Stomach (tissue), 8 donors: ENCODE measurements at regions not wholly inside any gene's neighbourhood (a gene's known extent, or its start where the extent isn't known, plus 50 kb on each side); places are given as distances from the start of the nearest gene placed in this dataset.

Experiments
- DNase-seq, 2 donors: peaks; one replicate each; pipeline versions ENCODE4 v3.0.0 to v3.0.0-alpha.2; 2013 to 2019
- H3K27ac ChIP-seq, 5 donors: fragments of 200-600 bp in 4 of 5; sonication (generic) in 4 of 5; one replicate each; pipeline ENCODE4 v1.5.1; 2013 to 2019; ENCODE audit warnings: mild to moderate bottlenecking in 1 of 5, moderate library complexity in 1 of 5
- H3K27me3 ChIP-seq, 3 donors: fragments of 200-600 bp; sonication (generic); one replicate each; pipeline ENCODE4 v1.5.1; 2017 to 2019; ENCODE audit warnings: mixed run types in 1 of 3
- H3K36me3 ChIP-seq, 4 donors: fragments of 200-600 bp; sonication (generic); 1 replicate in 3 of 4; 2 replicates in 1 of 4; pipeline ENCODE4 v1.5.1; 2016 to 2019
- H3K4me1 ChIP-seq, 4 donors: fragments of 200-600 bp; sonication (generic); one replicate each; pipeline ENCODE4 v1.5.1; 2016 to 2019
- H3K4me3 ChIP-seq, 4 donors: fragments of 200-600 bp; sonication (generic) in 3 of 4; one replicate each; pipeline ENCODE4 v1.5.1; 2016 to 2019; ENCODE audit warnings: mild to moderate bottlenecking in 1 of 4
- H3K9me3 ChIP-seq, 4 donors: fragments of 200-600 bp; sonication (generic); one replicate each; pipeline ENCODE4 v1.5.1; 2016 to 2019
- CTCF ChIP-seq, 7 experiments: fragments of 450-650 bp in 4 of 7; fragments of 200-600 bp in 3 of 7; sonication (generic) in 3 of 7; IDR thresholded peaks; one replicate each; pipeline ENCODE4 v1.5.1; 2016 to 2019; ENCODE audit warnings: antibody characterized with exemption in 7 of 7, control low read depth in 2 of 7, mild to moderate bottlenecking in 1 of 7
- EP300 ChIP-seq: sonication (generic); formaldehyde crosslinking; IDR thresholded peaks from one replicate; pipeline ENCODE4 v1.6.1; 2017; ENCODE audit warnings: antibody characterized with exemption
- POLR2A ChIP-seq, 4 donors: fragments of 450-650 bp; IDR thresholded peaks; one replicate each; pipeline ENCODE4 v1.6.1; 2016; ENCODE audit warnings: antibody characterized with exemption in 4 of 4, control low read depth in 2 of 4, mild to moderate bottlenecking in 1 of 4, moderate library complexity in 1 of 4
- POLR2AphosphoS5 ChIP-seq, 3 donors: sonication (generic); formaldehyde crosslinking; IDR thresholded peaks; one replicate each; pipeline ENCODE4 v1.6.1; 2016; ENCODE audit warnings: antibody characterized with exemption in 3 of 3
- WGBS, 5 donors: extraction: QIAGEN DNeasy Blood & Tissue Kit in 3 of 5; methylation state at CpG; one replicate each; pipeline versions ENCODE4 v1.1.5 to v1.1.7; 2013 to 2018; 5-methylcytosine and 5-hydroxymethylcytosine counted together
- intact Hi-C: fragments of 100-400 bp; cut with DNase I; formaldehyde crosslinking; loops from one replicate; pipeline ENCODE4 v1.15.1; 2023; ENCODE audit warnings: low total_unique reads
- donor health status: healthy with polysubstance abuse.
- donor health status: Bipolar disorder and iron deficiency.
- donor health status: healthy.

GRCh38 chr6:141467041-141467440, 665.7 kb upstream of the GJE1 start:
- no peaks in the 10 kb centered on the region for H3K36me3 ChIP-seq
- WGBS, 5 donors = 71 to 91% (median 80%) methylated on average over 1 of the region's 1 CpG
- H3K27ac ChIP-seq = no peak overlapping the region
- H3K27me3 ChIP-seq = no peaks in the 10 kb centered on the region
- H3K9me3 ChIP-seq = no peaks in the 10 kb centered on the region
- TF ChIP-seq EP300 (no peak), POLR2A (IDR thresholded peaks at IDR 0.05) (no peak), POLR2AphosphoS5 (IDR thresholded peaks at IDR 0.05) (no peak), CTCF (IDR thresholded peaks at IDR 0.05) (no peak)
- H3K4me3 ChIP-seq = no peak overlapping the region
- no peaks in the 10 kb centered on the region for H3K4me1 ChIP-seq
- intact Hi-C loops = no loop called here
- DNase-seq = no peak

- intact Hi-C loops = no loop called here
- no peak overlapping the region for H3K27ac ChIP-seq
These were observed 667.8 kb upstream of the GJE1 start for GRCh38 chr6:141464896-141465295.

GRCh38 chr6:141464490-141464889, 668.2 kb upstream of the GJE1 start:
- intact Hi-C loops = no loop called here
- H3K27ac ChIP-seq = no peak overlapping the region
- H3K4me3 ChIP-seq = no peak overlapping the region
- DNase-seq = peak in 1 of 2 donors; percentile 63
- no peaks in the 10 kb centered on the region for H3K27me3 ChIP-seq
- no peaks in the 10 kb centered on the region for H3K4me1 ChIP-seq
- 32 to 54% (median 39%) methylated on average over 2 of the region's 2 CpGs for WGBS, 5 donors
- no peaks in the 10 kb centered on the region for H3K9me3 ChIP-seq
- TF ChIP-seq EP300 = no peak
- TF ChIP-seq POLR2A (IDR thresholded peaks at IDR 0.05) = no peak
- no peak for TF ChIP-seq CTCF (IDR thresholded peaks at IDR 0.05)
- TF ChIP-seq POLR2AphosphoS5 (IDR thresholded peaks at IDR 0.05) = no peak
- no peaks in the 10 kb centered on the region for H3K36me3 ChIP-seq

More at GRCh38 chr6:141464896-141465295, 667.8 kb upstream of the GJE1 start:
- H3K27me3 ChIP-seq = no peaks in the 10 kb centered on the region
- H3K4me3 ChIP-seq = no peak overlapping the region
- no peaks in the 10 kb centered on the region for H3K9me3 ChIP-seq
- DNase-seq = no peak
- no peaks in the 10 kb centered on the region for H3K36me3 ChIP-seq
- no peaks in the 10 kb centered on the region for H3K4me1 ChIP-seq
- 77 to 96% (median 92%) methylated on average over 2 of the region's 2 CpGs for WGBS, 5 donors
- no peak for TF ChIP-seq EP300
- no peak for TF ChIP-seq POLR2AphosphoS5 (IDR thresholded peaks at IDR 0.05)
- no peak for TF ChIP-seq CTCF (IDR thresholded peaks at IDR 0.05)
- TF ChIP-seq POLR2A (IDR thresholded peaks at IDR 0.05) = no peak

- WGBS, 5 donors = 76 to 91% (median 85%) methylated on average over 8 of the region's 8 CpGs
- no peaks in the 10 kb centered on the region for H3K9me3 ChIP-seq
- H3K4me3 ChIP-seq = no peak overlapping the region
- intact Hi-C loops = no loop called here
- DNase-seq = peak in 1 of 2 donors; percentile 16
- H3K27ac ChIP-seq = no peak overlapping the region
- no peak for TF ChIP-seq POLR2AphosphoS5 (IDR thresholded peaks at IDR 0.05)
- TF ChIP-seq CTCF (IDR thresholded peaks at IDR 0.05) = no peak
- TF ChIP-seq EP300 = no peak
- no peak for TF ChIP-seq POLR2A (IDR thresholded peaks at IDR 0.05)
- H3K4me1 ChIP-seq = no peaks in the 10 kb centered on the region
- H3K36me3 ChIP-seq = no peaks in the 10 kb centered on the region
- H3K27me3 ChIP-seq = no peaks in the 10 kb centered on the region
These were observed 669.3 kb upstream of the GJE1 start for GRCh38 chr6:141463237-141463977.
